ENCODE measurements at regions not wholly inside any gene's neighbourhood (a gene's known extent, or its start where the extent isn't known, plus 50 kb on each side); places are given as distances from the start of the nearest gene placed in this dataset.

GRCh38 chr4:112852601-112853000, 196.9 kb upstream of the ANK2 start:
- DNase-seq, result no peak

GRCh38 chr4:112853662-112854256, 195.7 kb upstream of the ANK2 start:
- DNase-seq, result no peak

- DNase-seq, result no peak
Observed at GRCh38 chr4:112854420-112854819, 195.0 kb upstream of the ANK2 start.

GRCh38 chr4:112855058-112855457, 194.4 kb upstream of the ANK2 start:
- DNase-seq, result no peak

- no peak for DNase-seq
Observed at GRCh38 chr4:112857461-112857860, 192.0 kb upstream of the ANK2 start.

- no peak for DNase-seq
Observed at GRCh38 chr4:112858751-112859150, 190.7 kb upstream of the ANK2 start.

DNA sequence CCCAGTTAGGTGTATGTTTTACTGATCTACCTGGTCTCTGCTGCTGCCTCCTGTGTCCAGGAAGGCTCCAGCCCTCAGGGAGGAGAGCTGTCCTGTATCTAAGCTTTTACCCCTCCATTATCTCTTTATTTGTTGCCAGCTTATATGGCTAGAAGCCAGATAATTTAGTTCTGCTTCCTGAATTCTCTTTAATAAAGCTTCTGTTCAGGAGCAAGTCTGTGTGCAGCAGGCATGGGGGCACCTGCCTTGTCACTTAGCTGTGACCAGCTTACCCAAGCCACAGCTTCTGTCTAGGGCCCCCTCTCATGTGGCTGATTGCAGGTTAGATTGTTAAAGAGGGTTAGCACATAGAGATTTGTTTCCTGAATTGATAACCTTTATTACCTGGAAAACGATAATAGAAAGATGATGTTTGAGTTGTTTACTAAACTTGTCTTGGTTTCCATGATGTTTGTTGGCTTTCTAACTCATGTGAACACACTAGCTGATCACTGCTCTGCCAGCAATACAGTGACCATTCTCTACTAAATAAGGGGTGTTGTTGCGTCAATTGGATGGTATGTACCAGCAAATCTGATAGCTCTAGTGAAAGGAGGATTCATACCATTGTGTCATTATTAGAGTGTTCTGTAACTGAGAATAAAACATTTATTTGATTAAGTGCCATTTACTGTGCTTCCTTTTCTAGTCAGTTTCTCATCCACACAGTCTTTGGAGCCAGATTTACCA, 189.8 kb upstream of the ANK2 start:
- DNase-seq, result no peak

- DNase-seq, result no peak
Observed at GRCh38 chr4:112860830-112861690, 188.4 kb upstream of the ANK2 start.

DNA sequence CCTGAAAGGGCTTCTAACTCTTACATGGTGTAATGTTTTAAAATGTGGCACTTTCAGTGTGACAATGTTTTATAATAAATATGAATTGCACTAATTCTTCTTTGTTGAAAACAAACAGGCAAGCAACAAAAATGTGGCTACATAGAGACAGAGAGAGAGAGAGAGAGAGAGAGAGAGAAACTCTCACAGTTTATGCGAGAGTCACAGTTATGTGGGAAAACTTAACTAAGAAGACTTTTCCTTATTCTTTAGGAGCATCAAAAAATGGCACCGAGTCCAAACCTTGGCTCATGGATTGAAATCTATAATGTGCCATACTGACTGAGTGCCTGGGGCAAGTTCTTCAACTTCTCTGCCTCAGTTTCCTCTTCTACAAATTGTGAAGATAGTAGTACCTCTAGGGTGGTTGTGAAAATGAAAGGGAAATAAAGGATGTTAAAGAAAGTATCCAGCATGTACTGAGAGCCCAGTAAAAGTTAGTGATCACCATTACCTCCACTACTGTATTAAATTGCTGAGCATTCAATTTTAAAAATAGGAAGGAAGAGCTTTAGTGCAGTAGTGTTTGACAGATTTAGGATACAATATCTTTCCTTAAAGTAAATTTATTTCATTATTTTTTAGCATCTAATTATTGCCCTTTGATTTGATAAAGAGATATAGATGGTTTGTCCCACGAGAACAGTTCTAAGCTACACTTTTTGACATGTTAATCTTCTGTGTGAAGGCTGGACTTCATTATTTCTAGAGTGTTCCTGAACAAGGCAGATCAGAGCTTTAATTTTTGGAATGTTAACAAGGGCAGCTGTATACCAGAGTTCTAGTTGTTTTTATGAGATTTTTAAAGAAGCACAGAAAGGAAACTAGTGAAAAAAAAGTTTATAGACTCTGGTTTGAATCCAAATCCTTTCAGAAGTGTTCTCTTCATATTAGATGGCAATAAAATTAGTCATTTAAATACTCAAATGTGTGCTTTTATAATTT, 187.5 kb upstream of the ANK2 start:
- no peak for DNase-seq

GRCh38 chr4:112865443-112865842, 184.0 kb upstream of the ANK2 start:
- DNase-seq, result no peak

GRCh38 chr4:112876316-112876715, 173.1 kb upstream of the ANK2 start:
- DNase-seq, result no peak

GRCh38 chr4:112881842-112882241, 167.6 kb upstream of the ANK2 start:
- DNase-seq, result no peak

DNA sequence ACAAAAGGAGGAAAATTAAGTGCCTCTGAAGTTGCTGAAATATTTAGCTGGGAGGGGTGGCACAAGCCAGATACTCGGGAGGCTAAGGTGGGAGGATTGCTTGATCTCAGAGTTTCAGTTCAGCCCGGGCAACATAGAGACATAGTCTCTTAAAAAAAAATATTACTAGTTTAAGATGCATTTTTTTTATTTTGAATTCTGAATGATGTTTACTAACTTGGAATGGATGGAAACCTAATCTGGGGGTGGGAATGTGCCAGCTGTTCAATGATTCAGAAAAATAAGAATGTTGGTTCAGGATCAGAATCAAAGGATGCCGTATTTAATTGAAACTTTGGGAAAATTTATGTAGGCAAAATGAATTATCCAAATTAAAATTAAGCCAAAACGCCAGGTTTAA, 167.2 kb upstream of the ANK2 start:
- DNase-seq, result no peak

GRCh38 chr4:112884406-112884805, 165.0 kb upstream of the ANK2 start:
- DNase-seq, result no peak

GRCh38 chr4:112885897-112886296, 163.6 kb upstream of the ANK2 start:
- DNase-seq, result no peak

GRCh38 chr4:112888622-112889021, 160.8 kb upstream of the ANK2 start:
- no peak for DNase-seq

DNA sequence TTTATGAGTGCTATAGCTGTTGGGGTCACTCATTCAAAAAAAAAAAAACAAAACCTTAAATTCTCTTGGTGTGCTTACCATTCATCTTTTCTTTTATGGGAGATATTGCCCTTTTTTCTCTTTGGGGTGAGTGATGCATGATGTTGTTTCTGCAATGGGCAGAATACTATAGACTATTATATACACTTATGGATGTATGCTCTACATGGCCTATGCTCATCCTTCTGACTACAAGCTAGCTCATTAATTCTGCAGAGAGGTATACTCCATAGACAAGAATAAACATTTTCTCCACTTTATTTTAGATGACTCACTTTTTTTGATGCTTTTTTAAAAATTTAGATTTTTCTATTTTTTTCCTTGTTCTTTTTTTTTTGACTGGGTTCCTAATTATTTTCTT, 160.3 kb upstream of the ANK2 start:
- no peak for DNase-seq

DNA sequence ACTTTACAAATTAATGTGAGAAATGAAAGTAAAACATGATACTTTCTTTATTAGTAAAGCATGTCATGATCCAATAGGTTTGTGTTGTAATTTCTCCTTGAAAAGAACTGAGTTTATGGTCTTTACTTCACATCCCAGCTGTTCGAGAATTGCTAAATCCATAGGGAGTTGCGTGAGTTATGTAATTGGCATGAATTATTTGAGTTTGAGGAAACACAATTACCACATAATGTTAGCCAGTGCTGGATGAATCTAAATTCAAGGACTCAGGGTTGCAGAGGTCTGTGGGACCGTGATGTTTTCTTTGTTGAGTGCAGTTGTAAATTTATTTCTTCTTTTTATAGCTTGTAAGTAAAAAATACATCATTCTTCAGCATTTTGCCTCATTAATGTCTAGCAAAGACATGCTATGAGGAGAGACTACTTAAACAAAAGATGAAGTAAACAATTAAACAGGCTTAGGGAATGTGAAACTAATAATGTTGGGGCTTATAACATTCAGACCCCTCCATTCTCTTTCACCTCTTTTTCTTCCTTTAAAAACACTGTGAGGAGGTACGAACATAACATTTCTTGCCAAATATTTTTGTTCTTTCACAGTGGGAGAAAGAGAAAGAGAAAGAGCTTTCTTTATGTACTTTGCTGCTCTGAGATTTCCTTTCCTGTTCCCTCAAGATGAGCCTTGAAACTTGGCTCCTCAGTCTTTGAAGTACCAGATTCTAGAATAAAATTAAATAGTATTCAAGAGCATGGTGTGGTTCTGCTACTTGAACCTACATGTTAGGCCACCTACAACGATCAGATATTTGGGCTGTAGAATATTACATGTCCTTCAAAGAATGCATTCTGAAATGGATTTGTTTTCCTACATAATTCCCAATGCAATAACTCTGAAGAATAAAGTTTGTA, 159.6 kb upstream of the ANK2 start:
- no peak for DNase-seq

- no peak for DNase-seq
Observed at GRCh38 chr4:112894480-112894879, 155.0 kb upstream of the ANK2 start.

DNA sequence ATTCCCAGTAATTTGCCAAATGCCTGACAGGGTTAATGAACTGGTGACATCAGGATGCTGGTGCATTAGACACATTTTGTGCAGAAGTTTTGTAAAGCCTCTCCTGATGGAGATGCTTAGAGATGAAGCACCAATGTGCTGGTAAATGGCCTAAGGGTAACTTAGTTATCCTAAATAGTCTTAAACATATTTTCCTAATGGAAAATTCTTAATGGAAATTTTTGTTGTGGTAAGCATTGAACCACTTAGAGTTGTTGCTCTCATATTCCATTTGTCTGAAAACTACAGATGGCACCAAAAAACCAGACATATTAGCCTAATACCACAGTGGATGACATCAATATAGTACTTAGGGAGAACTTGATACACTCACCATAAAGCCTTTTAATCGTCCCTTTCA, 154.5 kb upstream of the ANK2 start:
- no peak for DNase-seq

GRCh38 chr4:112895811-112896608, 153.4 kb upstream of the ANK2 start:
- DNase-seq, result no peak

All from SHP77 (cell line).